ENCODE measurements at regions not wholly inside any gene's neighbourhood (a gene's known extent, or its start where the extent isn't known, plus 50 kb on each side); places are given as distances from the start of the nearest gene placed in this dataset.
"Not testable (repeated sequence)": the region's sequence is repeated elsewhere in the genome, so short reads cannot be mapped to it uniquely, and the experiment has no call there.

- 86 to 94% (median 90%) methylated on average over 9 to 10 of the region's 10 CpGs for WGBS, 5 donors
- Histone ChIP-seq H3K9me3 (no peaks in the 10 kb centered on the region), H3K4me3 (no peak overlapping the region), H3K27me3 (no peaks in the 10 kb centered on the region), H3K36me3 (no peaks in the 10 kb centered on the region), H3K4me1 (no peaks in the 10 kb centered on the region), H3K27ac (no peak overlapping the region)
- intact Hi-C loops (cut with DNase I; ENCODE audit: low total_unique reads): no loop called here
- no peak for TF ChIP-seq EP300 (IDR thresholded peaks at IDR 0.05)
- TF ChIP-seq, protein P1, sequence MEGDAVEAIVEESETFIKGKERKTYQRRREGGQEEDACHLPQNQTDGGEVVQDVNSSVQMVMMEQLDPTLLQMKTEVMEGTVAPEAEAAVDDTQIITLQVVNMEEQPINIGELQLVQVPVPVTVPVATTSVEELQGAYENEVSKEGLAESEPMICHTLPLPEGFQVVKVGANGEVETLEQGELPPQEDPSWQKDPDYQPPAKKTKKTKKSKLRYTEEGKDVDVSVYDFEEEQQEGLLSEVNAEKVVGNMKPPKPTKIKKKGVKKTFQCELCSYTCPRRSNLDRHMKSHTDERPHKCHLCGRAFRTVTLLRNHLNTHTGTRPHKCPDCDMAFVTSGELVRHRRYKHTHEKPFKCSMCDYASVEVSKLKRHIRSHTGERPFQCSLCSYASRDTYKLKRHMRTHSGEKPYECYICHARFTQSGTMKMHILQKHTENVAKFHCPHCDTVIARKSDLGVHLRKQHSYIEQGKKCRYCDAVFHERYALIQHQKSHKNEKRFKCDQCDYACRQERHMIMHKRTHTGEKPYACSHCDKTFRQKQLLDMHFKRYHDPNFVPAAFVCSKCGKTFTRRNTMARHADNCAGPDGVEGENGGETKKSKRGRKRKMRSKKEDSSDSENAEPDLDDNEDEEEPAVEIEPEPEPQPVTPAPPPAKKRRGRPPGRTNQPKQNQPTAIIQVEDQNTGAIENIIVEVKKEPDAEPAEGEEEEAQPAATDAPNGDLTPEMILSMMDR (IDR thresholded peaks at IDR 0.05): no peak
- TF ChIP-seq POLR2A (IDR thresholded peaks at IDR 0.05): no peak
- TF ChIP-seq POLR2AphosphoS5 (IDR thresholded peaks at IDR 0.05): no peak
- no peak for DNase-seq
Measured at GRCh38 chr1:221972276-221973235, 230.7 kb upstream of the DUSP10 start.

GRCh38 chr1:221971035-221971434 lies 229.1 kb upstream of the DUSP10 start:
- H3K9me3 ChIP-seq; DNase-seq; H3K4me1 ChIP-seq; H3K36me3 ChIP-seq; intact Hi-C loops (cut with DNase I; ENCODE audit: low total_unique reads); H3K27ac ChIP-seq; H3K27me3 ChIP-seq; H3K4me3 ChIP-seq: not testable (repeated sequence)
- WGBS, 5 donors: 90 to 96% (median 93%) methylated on average over 8 of the region's 8 CpGs

GRCh38 chr1:221969298-221969858 lies 227.5 kb upstream of the DUSP10 start:
- H3K36me3 ChIP-seq; DNase-seq; H3K27me3 ChIP-seq; H3K4me1 ChIP-seq; H3K27ac ChIP-seq; H3K4me3 ChIP-seq; intact Hi-C loops (cut with DNase I; ENCODE audit: low total_unique reads); H3K9me3 ChIP-seq: not testable (repeated sequence)
- WGBS, 5 donors: 73 to 76% (median 75%) methylated on average over 5 to 6 of the region's 6 CpGs

GRCh38 chr1:221967538-221967937 lies 225.6 kb upstream of the DUSP10 start:
- H3K27ac ChIP-seq; H3K9me3 ChIP-seq; DNase-seq; H3K4me1 ChIP-seq; H3K4me3 ChIP-seq; intact Hi-C loops (cut with DNase I; ENCODE audit: low total_unique reads); H3K36me3 ChIP-seq; H3K27me3 ChIP-seq: not testable (repeated sequence)
- 90 to 97% (median 90%) methylated on average over 7 to 9 of the region's 9 CpGs for WGBS, 5 donors

DNA sequence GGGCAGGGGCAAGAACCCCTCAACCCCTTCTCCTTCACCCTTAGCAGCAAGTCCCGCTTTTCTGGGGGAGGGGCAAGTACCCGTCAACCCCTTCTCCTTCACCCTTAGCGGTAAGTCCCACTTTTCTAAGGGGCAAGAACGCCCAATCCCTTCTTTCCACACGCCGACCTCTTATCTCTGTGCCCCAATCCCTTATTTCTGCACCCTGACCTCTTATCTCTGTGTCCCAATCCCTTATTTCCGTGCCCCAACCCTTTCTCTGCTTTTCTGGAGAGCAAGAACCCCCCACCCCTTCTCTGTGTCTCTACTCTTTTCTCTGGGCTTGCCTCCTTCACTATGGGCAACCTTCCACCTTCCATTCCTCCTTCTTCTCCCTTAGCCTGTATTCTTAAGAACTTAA lies 225.0 kb upstream of the DUSP10 start:
- H3K27me3 ChIP-seq; H3K9me3 ChIP-seq; DNase-seq; H3K4me1 ChIP-seq; H3K36me3 ChIP-seq; intact Hi-C loops (cut with DNase I; ENCODE audit: low total_unique reads); H3K4me3 ChIP-seq; H3K27ac ChIP-seq: not testable (repeated sequence)
- 79 to 89% (median 83%) methylated on average over 7 of the region's 7 CpGs for WGBS, 5 donors

- peak overlapping the region in 1 of 5 donors; percentile 24 for H3K27ac ChIP-seq
- H3K9me3 ChIP-seq; H3K27me3 ChIP-seq; intact Hi-C loops (cut with DNase I; ENCODE audit: low total_unique reads); DNase-seq; H3K36me3 ChIP-seq; H3K4me3 ChIP-seq: not testable (repeated sequence)
- peaks cover 0 to 14% (median 0%) of the 10 kb centered on the region in 4 donors for H3K4me1 ChIP-seq
- 63 to 83% (median 72%) methylated on average over 6 of the region's 6 CpGs for WGBS, 5 donors
Measured at GRCh38 chr1:221965891-221966290, 224.0 kb upstream of the DUSP10 start.

DNA sequence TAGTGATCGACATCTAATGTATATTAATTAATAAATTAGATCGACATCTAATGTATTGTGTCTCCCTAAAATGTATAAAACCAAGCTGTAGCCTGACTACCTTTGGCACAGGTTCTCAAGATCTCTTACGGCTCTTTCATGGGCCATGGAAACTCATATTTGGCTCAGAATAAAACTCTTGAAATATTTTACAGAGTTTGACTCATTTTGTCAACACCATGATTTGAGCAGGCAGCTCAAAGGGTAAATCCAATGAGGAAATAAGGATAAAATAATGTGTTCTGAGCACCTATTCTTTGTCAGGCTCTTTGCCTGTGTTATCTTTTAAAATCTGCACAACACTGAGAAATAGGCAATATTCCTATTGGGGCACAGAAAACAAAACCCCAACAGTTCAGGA lies 223.4 kb upstream of the DUSP10 start:
- peak overlapping the region in 2 of 5 donors; percentile 20 to 24 for H3K27ac ChIP-seq
- DNase-seq: peak in 1 of 2 donors; percentile 20
- H3K4me3 ChIP-seq: no peak overlapping the region
- no peaks in the 10 kb centered on the region for H3K9me3 ChIP-seq
- no peak for TF ChIP-seq EP300 (IDR thresholded peaks at IDR 0.05)
- no peak for TF ChIP-seq POLR2AphosphoS5 (IDR thresholded peaks at IDR 0.05)
- TF ChIP-seq, protein P1 (IDR thresholded peaks at IDR 0.05): no peak
- TF ChIP-seq POLR2A (IDR thresholded peaks at IDR 0.05): no peak
- peaks cover 0 to 15% (median 0%) of the 10 kb centered on the region in 4 donors for H3K4me1 ChIP-seq
- WGBS, 5 donors: 59 to 74% (median 67%) methylated on average over 3 of the region's 3 CpGs
- intact Hi-C loops (cut with DNase I; ENCODE audit: low total_unique reads): no loop called here
- no peaks in the 10 kb centered on the region for H3K27me3 ChIP-seq
- no peaks in the 10 kb centered on the region for H3K36me3 ChIP-seq

Data from stomach (tissue), 8 donors.